ENCODE measurements at regions not wholly inside any gene's neighbourhood (a gene's known extent, or its start where the extent isn't known, plus 50 kb on each side); places are given as distances from the start of the nearest gene placed in this dataset.

GRCh38 chr15:70569091-70569713 lies 194.2 kb downstream of the UACA start:
- intact Hi-C loops (cut with micrococcal nuclease; ENCODE audit: unreplicated experiment), result no loop called here
- Histone ChIP-seq H3K4me1 (ENCODE audit: insufficient read depth, low read length, poor library complexity, severe bottlenecking) (no peaks in the 10 kb centered on the region), H3K9me3 (ENCODE audit: low read length) (no peaks in the 10 kb centered on the region), H3K9me2 (ENCODE audit: insufficient read depth, low read length) (no peaks in the 10 kb centered on the region), H2AFZ (ENCODE audit: low read length) (no peak overlapping the region), H3K79me2 (ENCODE audit: insufficient read depth, low read depth, low read length) (no peaks in the 10 kb centered on the region), H3K4me3 (ENCODE audit: low read depth, low read length, poor library complexity, severe bottlenecking) (no peak overlapping the region), H4K20me1 (ENCODE audit: insufficient read depth, low read length) (no peaks in the 10 kb centered on the region), H3K4me2 (ENCODE audit: low read length) (no peak overlapping the region), H3K27ac (ENCODE audit: low read depth, low read length, poor library complexity, severe bottlenecking) (no peak overlapping the region), H3K36me3 (ENCODE audit: insufficient read depth, low read length) (no peaks in the 10 kb centered on the region)
- no TSS peak for BruUV-seq (replicated peaks)
- no peak for TF ChIP-seq EZH2phosphoT487 (IDR thresholded peaks at IDR 0.05; ENCODE audit: borderline replicate concordance, low read depth, low read length)
- TF ChIP-seq CTCF (conservative IDR thresholded peaks at IDR 0.05; ENCODE audit: low read length), result peak; percentile 49
- ChIA-PET CTCF (ENCODE audit: unreplicated experiment) (interaction anchor here (0.6 kb wide), 1 partner anchor 819 kb away, joined by 4 read pairs; no protein-coding TSS in a partner anchor), POLR2A (no interaction called here)
- no peak for DNase-seq (ENCODE audit: low spot score)

- no TSS peak for BruUV-seq (replicated peaks)
- Histone ChIP-seq H3K9me3 (ENCODE audit: low read length) (no peaks in the 10 kb centered on the region), H3K36me3 (ENCODE audit: insufficient read depth, low read length) (no peaks in the 10 kb centered on the region), H4K20me1 (ENCODE audit: insufficient read depth, low read length) (no peaks in the 10 kb centered on the region), H2AFZ (ENCODE audit: low read length) (no peak overlapping the region), H3K4me1 (ENCODE audit: insufficient read depth, low read length, poor library complexity, severe bottlenecking) (no peaks in the 10 kb centered on the region), H3K27ac (ENCODE audit: low read depth, low read length, poor library complexity, severe bottlenecking) (no peak overlapping the region), H3K4me2 (ENCODE audit: low read length) (no peak overlapping the region), H3K4me3 (ENCODE audit: low read depth, low read length, poor library complexity, severe bottlenecking) (no peak overlapping the region), H3K9me2 (ENCODE audit: insufficient read depth, low read length) (no peaks in the 10 kb centered on the region), H3K79me2 (ENCODE audit: insufficient read depth, low read depth, low read length) (no peaks in the 10 kb centered on the region)
- ChIA-PET CTCF (ENCODE audit: unreplicated experiment) (no interaction called here), POLR2A (no interaction called here)
- DNase-seq (ENCODE audit: low spot score), result no peak
- TF ChIP-seq EZH2phosphoT487 (IDR thresholded peaks at IDR 0.05; ENCODE audit: borderline replicate concordance, low read depth, low read length) (no peak), CTCF (conservative IDR thresholded peaks at IDR 0.05; ENCODE audit: low read length) (no peak)
- intact Hi-C loops (cut with micrococcal nuclease; ENCODE audit: unreplicated experiment), result no loop called here
Measured at GRCh38 chr15:70566989-70567388, 196.4 kb downstream of the UACA start.

- no peak overlapping the region for H3K4me2 ChIP-seq (ENCODE audit: low read length)
- no peaks in the 10 kb centered on the region for H4K20me1 ChIP-seq (ENCODE audit: insufficient read depth, low read length)
- TF ChIP-seq EZH2phosphoT487 (IDR thresholded peaks at IDR 0.05; ENCODE audit: borderline replicate concordance, low read depth, low read length), result no peak
- TF ChIP-seq CTCF (conservative IDR thresholded peaks at IDR 0.05; ENCODE audit: low read length), result no peak
- ChIA-PET CTCF (ENCODE audit: unreplicated experiment) (no interaction called here), POLR2A (interaction anchor here (0.6 to 1.2 kb wide), 2 partner anchors 11 to 38 kb away, joined by 3 read pairs; no protein-coding TSS in a partner anchor)
- intact Hi-C loops (cut with micrococcal nuclease; ENCODE audit: unreplicated experiment), result no loop called here
- no TSS peak for BruUV-seq (replicated peaks)
- H2AFZ ChIP-seq (ENCODE audit: low read length), result no peak overlapping the region
- no peak overlapping the region for H3K4me3 ChIP-seq (ENCODE audit: low read depth, low read length, poor library complexity, severe bottlenecking)
- no peaks in the 10 kb centered on the region for H3K36me3 ChIP-seq (ENCODE audit: insufficient read depth, low read length)
- H3K4me1 ChIP-seq (ENCODE audit: insufficient read depth, low read length, poor library complexity, severe bottlenecking), result no peaks in the 10 kb centered on the region
- no peaks in the 10 kb centered on the region for H3K79me2 ChIP-seq (ENCODE audit: insufficient read depth, low read depth, low read length)
- no peaks in the 10 kb centered on the region for H3K9me2 ChIP-seq (ENCODE audit: insufficient read depth, low read length)
- no peaks in the 10 kb centered on the region for H3K9me3 ChIP-seq (ENCODE audit: low read length)
- no peak overlapping the region for H3K27ac ChIP-seq (ENCODE audit: low read depth, low read length, poor library complexity, severe bottlenecking)
- no peak for DNase-seq (ENCODE audit: low spot score)
Measured at GRCh38 chr15:70566047-70566835, 197.1 kb downstream of the UACA start.

All from OCI-LY7 (cell line).